Ovary (tissue), 7 donors: ENCODE measurements at regions not wholly inside any gene's neighbourhood (a gene's known extent, or its start where the extent isn't known, plus 50 kb on each side); places are given as distances from the start of the nearest gene placed in this dataset.

Experiments
- DNase-seq, 5 donors: peaks; one replicate each; pipeline ENCODE4 v3.0.0-alpha.2; 2019 to 2020
- H3K27ac ChIP-seq, 2 donors: fragments of 200-600 bp; one replicate each; pipeline versions ENCODE4 v1.5.1 to v1.8.0; 2019 to 2022
- H3K27me3 ChIP-seq: fragments of 200-600 bp; one replicate; pipeline ENCODE4 v1.8.0; 2022
- H3K36me3 ChIP-seq: fragments of 200-600 bp; sonication (generic); one replicate; pipeline ENCODE4 v1.5.1; 2019
- H3K4me1 ChIP-seq: one replicate; pipeline ENCODE4 v1.8.1; 2013; ENCODE audit warnings: mild to moderate bottlenecking, moderate library complexity; ENCODE audit not compliant: insufficient read depth
- H3K4me3 ChIP-seq: fragments of 200-600 bp; sonication (generic); one replicate; pipeline ENCODE4 v1.5.1; 2017
- H3K9me3 ChIP-seq, 2 donors: fragments of 200-600 bp in 1 of 2; sonication (generic) in 1 of 2; one replicate each; pipeline versions ENCODE4 v1.5.1 to v1.8.1; 2013 to 2019; ENCODE audit warnings: mild to moderate bottlenecking in 1 of 2, moderate library complexity in 1 of 2
- CTCF ChIP-seq, 3 donors: fragments of 450-650 bp in 2 of 3; fragments of 200-600 bp in 1 of 3; IDR thresholded peaks; one replicate each; pipeline versions ENCODE4 v1.5.1 to v1.8.0; 2016 to 2022; ENCODE audit warnings: antibody characterized with exemption in 3 of 3, mild to moderate bottlenecking in 1 of 3
- EP300 ChIP-seq: sonication (generic); formaldehyde crosslinking; IDR thresholded peaks from one replicate; pipeline ENCODE4 v1.6.1; 2017; ENCODE audit warnings: antibody characterized with exemption
- POLR2A ChIP-seq: fragments of 450-650 bp; IDR thresholded peaks from one replicate; pipeline ENCODE4 v1.6.1; 2017; ENCODE audit warnings: antibody characterized with exemption, mild to moderate bottlenecking, moderate library complexity
- WGBS, 3 donors: extraction: QIAGEN DNeasy Blood & Tissue Kit in 1 of 3; methylation state at CpG; one replicate each; pipeline versions ENCODE4 v1.1.5 to v1.1.7; 2013 to 2017; 5-methylcytosine and 5-hydroxymethylcytosine counted together
- intact Hi-C, 4 donors: fragments of 100-400 bp; cut with DNase I; formaldehyde crosslinking; loops; one replicate each; pipeline versions ENCODE4 v1.11.0 to v1.15.1; 2022 to 2023
- donor health status: DM: no; HTN: no; CAD: no; lungs with moderate emphysema.
- donor health status: DM: no; HTN: no; CAD: no.
- donor health status: Bipolar disorder and iron deficiency.
- donor health status: DM: no; HTN: no; CAD: no.
- donor health status: DM: yes; HTN: yes; CAD: no.

- intact Hi-C loops: no loop called here
- DNase-seq: peak; percentile 74 to 79 (median 76)
- Histone ChIP-seq H3K9me3 (no peaks in the 10 kb centered on the region), H3K27me3 (no peaks in the 10 kb centered on the region), H3K4me1 (peaks cover 12% of the 10 kb centered on the region), H3K27ac (peak overlapping the region; percentile 68 to 76), H3K4me3 (no peak overlapping the region), H3K36me3 (no peaks in the 10 kb centered on the region)
- TF ChIP-seq CTCF (IDR thresholded peaks at IDR 0.05) (no peak), EP300 (no peak)
- WGBS, 3 donors: 1 to 2% (median 1%) methylated on average over 14 of the region's 14 CpGs
Measured at GRCh38 chr11:43555816-43556611, 124.5 kb upstream of the HSD17B12 start.

- WGBS, 3 donors: 1% methylated on average over 10 of the region's 10 CpGs
- Histone ChIP-seq H3K4me1 (peaks cover 12% of the 10 kb centered on the region), H3K27ac (peak overlapping the region; percentile 33 to 83), H3K36me3 (no peaks in the 10 kb centered on the region), H3K4me3 (no peak overlapping the region), H3K9me3 (no peaks in the 10 kb centered on the region), H3K27me3 (no peaks in the 10 kb centered on the region)
- TF ChIP-seq EP300 (no peak), POLR2A (no peak), CTCF (IDR thresholded peaks at IDR 0.05) (no peak)
- peak in 3 of 5 donors; percentile 36 to 46 (median 41) for DNase-seq
- intact Hi-C loops: no loop called here
Measured at GRCh38 chr11:43556612-43557375, 123.7 kb upstream of the HSD17B12 start.

- Histone ChIP-seq H3K36me3 (no peaks in the 10 kb centered on the region), H3K27me3 (no peaks in the 10 kb centered on the region), H3K9me3 (no peaks in the 10 kb centered on the region), H3K27ac (peak overlapping the region; percentile 33 to 83), H3K4me3 (no peak overlapping the region), H3K4me1 (peaks cover 12% of the 10 kb centered on the region)
- no peak for TF ChIP-seq EP300
- TF ChIP-seq CTCF (IDR thresholded peaks at IDR 0.05): peak in 2 of 3 donors; percentile 44 to 65
- TF ChIP-seq POLR2A: no peak
- WGBS, 3 donors: 1 to 2% (median 2%) methylated on average over 13 of the region's 13 CpGs
- intact Hi-C loops: no loop called here
- DNase-seq: peak in 4 of 5 donors; percentile 44 to 58 (median 54)
Measured at GRCh38 chr11:43557553-43558110, 122.9 kb upstream of the HSD17B12 start.

- TF ChIP-seq POLR2A (no peak), EP300 (no peak), CTCF (IDR thresholded peaks at IDR 0.05) (no peak)
- H3K27ac ChIP-seq: no peak overlapping the region
- no peak overlapping the region for H3K4me3 ChIP-seq
- H3K4me1 ChIP-seq: peaks cover 12% of the 10 kb centered on the region
- DNase-seq: no peak
- intact Hi-C loops: no loop called here
- no peaks in the 10 kb centered on the region for H3K27me3 ChIP-seq
- no peaks in the 10 kb centered on the region for H3K9me3 ChIP-seq
- H3K36me3 ChIP-seq: no peaks in the 10 kb centered on the region
- 2 to 6% (median 5%) methylated on average over 5 of the region's 5 CpGs for WGBS, 3 donors
Measured at GRCh38 chr11:43558146-43558545, 122.4 kb upstream of the HSD17B12 start.
